ENCODE measurements at regions not wholly inside any gene's neighbourhood (a gene's known extent, or its start where the extent isn't known, plus 50 kb on each side); places are given as distances from the start of the nearest gene placed in this dataset.

DNA sequence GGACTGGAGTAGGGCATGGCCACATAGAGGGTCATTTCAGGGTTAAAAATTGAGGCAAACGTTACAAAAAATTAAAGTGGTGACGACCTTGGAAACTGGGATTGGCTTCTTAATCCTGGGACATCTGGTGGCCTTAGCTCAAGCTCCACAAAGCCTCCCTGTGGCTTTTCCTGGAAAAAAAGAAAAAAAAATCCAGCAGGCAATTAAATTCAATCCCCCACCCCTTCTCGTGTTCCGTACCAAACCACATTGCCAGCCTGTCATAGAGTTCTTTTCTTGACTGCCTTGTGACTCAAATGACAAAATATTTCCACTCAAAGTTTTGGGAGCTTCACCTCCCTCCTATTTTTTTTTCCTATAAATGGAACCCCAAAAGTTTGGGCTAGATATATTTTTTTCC is 195.6 kb downstream of the HRH4 start:
- Histone ChIP-seq H3K9ac (ENCODE audit: low read length) (no peak overlapping the region), H4K8ac (ENCODE audit: low read depth, low read length) (no peak overlapping the region), H3K4me2 (ENCODE audit: low read length) (no peak overlapping the region), H2BK5ac (ENCODE audit: low read depth, low read length, poor library complexity) (no peak overlapping the region), H3K36me3 (ENCODE audit: control insufficient read depth in 1 of 2, insufficient read depth in 2 of 2, low read length in 2 of 2) (no peaks in the 10 kb centered on the region), H3K4me1 (ENCODE audit: control insufficient read depth in 1 of 2, insufficient read depth in 2 of 2, low read length in 2 of 2) (no peaks in the 10 kb centered on the region), H4K12ac (ENCODE audit: low read depth, low read length) (no peak overlapping the region), H4K91ac (ENCODE audit: low read depth, low read length) (no peak overlapping the region), H3K14ac (ENCODE audit: low read length) (no peak overlapping the region), H2AFZ (ENCODE audit: insufficient read depth, low read length, poor library complexity) (no peak overlapping the region), H3K4ac (ENCODE audit: low read depth, low read length) (no peak overlapping the region), H2BK12ac (ENCODE audit: low read length) (no peak overlapping the region), H3K27me3 (ENCODE audit: insufficient read depth, low read length) (no peaks in the 10 kb centered on the region), H3K18ac (ENCODE audit: low read length) (no peak overlapping the region), H3K27ac (ENCODE audit: low read depth, low read length) (no peak overlapping the region), H2BK120ac (ENCODE audit: insufficient read depth, low read length, poor library complexity) (no peak overlapping the region), H2AK5ac (ENCODE audit: low read length) (no peak overlapping the region), H3K4me3 (ENCODE audit: low read depth, low read length) (no peak overlapping the region), H3K23ac (ENCODE audit: low read length) (no peak overlapping the region), H3K9me3 (ENCODE audit: insufficient read depth, low read depth, low read length) (peaks cover 3% of the 10 kb centered on the region), H3K79me1 (ENCODE audit: low read length) (no peaks in the 10 kb centered on the region), H3K79me2 (ENCODE audit: control insufficient read depth, insufficient read depth, low read length, poor library complexity) (no peaks in the 10 kb centered on the region)
- no peak for DNase-seq
- WGBS (ENCODE audit: extremely low coverage, insufficient coverage, insufficient read length): no CpG with 5 or more reads among the region's 4 CpGs

DNA sequence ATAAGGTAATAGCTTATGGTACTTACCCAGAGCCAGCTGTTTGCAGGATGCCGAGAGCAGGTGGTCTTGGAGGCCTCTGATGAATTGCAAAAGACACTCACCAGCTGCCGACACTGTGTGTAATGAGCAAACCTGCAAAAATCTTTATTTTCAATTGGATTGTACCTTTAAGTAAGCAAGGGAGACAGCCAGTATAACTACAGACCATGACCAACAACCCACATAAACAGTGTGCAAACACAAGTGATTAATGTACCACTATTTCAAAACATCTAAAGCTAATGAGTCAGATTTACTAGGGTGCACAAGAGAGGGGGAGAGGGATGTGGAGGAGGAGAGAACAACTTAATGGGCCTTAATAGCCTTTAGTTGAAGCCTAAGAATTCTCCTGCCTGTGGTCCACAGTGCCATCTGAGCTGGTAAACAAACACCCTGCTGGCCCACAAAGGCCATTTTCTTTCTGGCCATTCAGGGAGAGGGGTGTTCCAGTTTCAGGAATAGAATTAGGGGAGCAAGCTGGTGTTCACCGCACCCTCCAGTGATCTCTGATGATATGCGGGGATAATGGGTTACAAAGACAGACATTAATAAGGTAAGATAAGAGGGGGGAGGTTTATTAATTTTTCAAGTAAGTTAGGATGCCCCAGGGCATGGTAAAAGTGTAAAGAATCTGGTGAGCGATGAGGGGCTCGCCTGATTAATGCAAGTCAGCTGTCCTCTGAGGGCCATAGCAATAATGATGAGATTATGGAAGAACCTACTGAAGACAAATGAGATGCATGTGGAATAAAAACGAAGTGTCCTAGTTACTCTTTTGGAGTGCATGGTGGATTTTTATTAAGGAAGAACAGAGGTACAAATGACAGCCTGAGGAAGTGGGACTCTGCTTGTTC is 196.4 kb downstream of the HRH4 start:
- Histone ChIP-seq H4K91ac (ENCODE audit: low read depth, low read length) (no peak overlapping the region), H3K36me3 (ENCODE audit: control insufficient read depth in 1 of 2, insufficient read depth in 2 of 2, low read length in 2 of 2) (no peaks in the 10 kb centered on the region), H3K4me1 (ENCODE audit: control insufficient read depth in 1 of 2, insufficient read depth in 2 of 2, low read length in 2 of 2) (no peaks in the 10 kb centered on the region), H3K4ac (ENCODE audit: low read depth, low read length) (no peak overlapping the region), H2BK12ac (ENCODE audit: low read length) (no peak overlapping the region), H2AFZ (ENCODE audit: insufficient read depth, low read length, poor library complexity) (no peak overlapping the region), H3K27ac (ENCODE audit: low read depth, low read length) (no peak overlapping the region), H3K18ac (ENCODE audit: low read length) (no peak overlapping the region), H2BK5ac (ENCODE audit: low read depth, low read length, poor library complexity) (no peak overlapping the region), H2AK5ac (ENCODE audit: low read length) (no peak overlapping the region), H3K23ac (ENCODE audit: low read length) (no peak overlapping the region), H3K4me2 (ENCODE audit: low read length) (no peak overlapping the region), H3K79me2 (ENCODE audit: control insufficient read depth, insufficient read depth, low read length, poor library complexity) (no peaks in the 10 kb centered on the region), H4K8ac (ENCODE audit: low read depth, low read length) (no peak overlapping the region), H3K4me3 (ENCODE audit: low read depth, low read length) (no peak overlapping the region), H4K12ac (ENCODE audit: low read depth, low read length) (no peak overlapping the region), H3K9me3 (ENCODE audit: insufficient read depth, low read depth, low read length) (no peaks in the 10 kb centered on the region), H3K14ac (ENCODE audit: low read length) (no peak overlapping the region), H3K9ac (ENCODE audit: low read length) (no peak overlapping the region), H3K79me1 (ENCODE audit: low read length) (no peaks in the 10 kb centered on the region), H2BK120ac (ENCODE audit: insufficient read depth, low read length, poor library complexity) (no peak overlapping the region), H3K27me3 (ENCODE audit: insufficient read depth, low read length) (no peaks in the 10 kb centered on the region)
- no peak for DNase-seq
- no CpG with 5 or more reads among the region's 7 CpGs for WGBS (ENCODE audit: extremely low coverage, insufficient coverage, insufficient read length)

DNA sequence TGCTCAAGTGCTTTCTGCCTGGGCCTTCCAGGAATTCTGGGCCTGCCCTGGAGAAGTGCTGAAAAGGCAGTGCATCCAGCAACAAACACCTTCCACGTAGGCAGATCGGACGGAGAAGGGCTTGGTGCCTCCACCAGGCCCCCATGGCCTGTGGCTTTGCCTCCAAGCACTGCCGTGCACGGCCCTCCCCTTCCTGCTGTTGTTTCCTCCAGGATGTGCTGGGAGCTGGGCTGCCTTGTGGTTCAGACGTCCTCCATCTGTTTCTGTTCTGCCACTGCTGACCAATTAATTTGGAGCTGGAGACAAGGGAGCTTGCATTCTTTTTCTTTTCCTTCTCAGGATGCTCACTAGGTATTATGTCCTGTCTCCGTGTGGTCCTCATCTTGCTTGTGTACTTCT is 197.0 kb downstream of the HRH4 start:
- H3K27me3 ChIP-seq (ENCODE audit: insufficient read depth, low read length): no peaks in the 10 kb centered on the region
- no peak overlapping the region for H2AFZ ChIP-seq (ENCODE audit: insufficient read depth, low read length, poor library complexity)
- no peak overlapping the region for H4K8ac ChIP-seq (ENCODE audit: low read depth, low read length)
- no peak overlapping the region for H3K27ac ChIP-seq (ENCODE audit: low read depth, low read length)
- no peak overlapping the region for H4K12ac ChIP-seq (ENCODE audit: low read depth, low read length)
- H3K79me2 ChIP-seq (ENCODE audit: control insufficient read depth, insufficient read depth, low read length, poor library complexity): no peaks in the 10 kb centered on the region
- H3K4me3 ChIP-seq (ENCODE audit: low read depth, low read length): no peak overlapping the region
- no peaks in the 10 kb centered on the region for H3K4me1 ChIP-seq (ENCODE audit: control insufficient read depth in 1 of 2, insufficient read depth in 2 of 2, low read length in 2 of 2)
- DNase-seq: no peak
- no peak overlapping the region for H3K18ac ChIP-seq (ENCODE audit: low read length)
- no peak overlapping the region for H4K91ac ChIP-seq (ENCODE audit: low read depth, low read length)
- no peak overlapping the region for H2BK120ac ChIP-seq (ENCODE audit: insufficient read depth, low read length, poor library complexity)
- H3K9ac ChIP-seq (ENCODE audit: low read length): no peak overlapping the region
- H3K4ac ChIP-seq (ENCODE audit: low read depth, low read length): no peak overlapping the region
- H2AK5ac ChIP-seq (ENCODE audit: low read length): no peak overlapping the region
- H3K79me1 ChIP-seq (ENCODE audit: low read length): no peaks in the 10 kb centered on the region
- no peak overlapping the region for H2BK5ac ChIP-seq (ENCODE audit: low read depth, low read length, poor library complexity)
- H3K36me3 ChIP-seq (ENCODE audit: control insufficient read depth in 1 of 2, insufficient read depth in 2 of 2, low read length in 2 of 2): no peaks in the 10 kb centered on the region
- H3K14ac ChIP-seq (ENCODE audit: low read length): no peak overlapping the region
- no peak overlapping the region for H2BK12ac ChIP-seq (ENCODE audit: low read length)
- no peak overlapping the region for H3K23ac ChIP-seq (ENCODE audit: low read length)
- H3K4me2 ChIP-seq (ENCODE audit: low read length): no peak overlapping the region
- no peaks in the 10 kb centered on the region for H3K9me3 ChIP-seq (ENCODE audit: insufficient read depth, low read depth, low read length)
- no CpG with 5 or more reads among the region's 7 CpGs for WGBS (ENCODE audit: extremely low coverage, insufficient coverage, insufficient read length)

GRCh38 chr18:24658302-24658701 is 197.9 kb downstream of the HRH4 start:
- Histone ChIP-seq H3K4me3 (ENCODE audit: low read depth, low read length) (no peak overlapping the region), H2BK5ac (ENCODE audit: low read depth, low read length, poor library complexity) (no peak overlapping the region), H4K91ac (ENCODE audit: low read depth, low read length) (no peak overlapping the region), H3K4me1 (ENCODE audit: control insufficient read depth in 1 of 2, insufficient read depth in 2 of 2, low read length in 2 of 2) (no peaks in the 10 kb centered on the region), H2AFZ (ENCODE audit: insufficient read depth, low read length, poor library complexity) (no peak overlapping the region), H4K12ac (ENCODE audit: low read depth, low read length) (no peak overlapping the region), H3K9ac (ENCODE audit: low read length) (no peak overlapping the region), H2BK12ac (ENCODE audit: low read length) (no peak overlapping the region), H3K4me2 (ENCODE audit: low read length) (no peak overlapping the region), H2AK5ac (ENCODE audit: low read length) (no peak overlapping the region), H2BK120ac (ENCODE audit: insufficient read depth, low read length, poor library complexity) (no peak overlapping the region), H3K79me2 (ENCODE audit: control insufficient read depth, insufficient read depth, low read length, poor library complexity) (no peaks in the 10 kb centered on the region), H3K79me1 (ENCODE audit: low read length) (no peaks in the 10 kb centered on the region), H3K36me3 (ENCODE audit: control insufficient read depth in 1 of 2, insufficient read depth in 2 of 2, low read length in 2 of 2) (no peaks in the 10 kb centered on the region), H3K27ac (ENCODE audit: low read depth, low read length) (no peak overlapping the region), H3K9me3 (ENCODE audit: insufficient read depth, low read depth, low read length) (no peaks in the 10 kb centered on the region), H3K27me3 (ENCODE audit: insufficient read depth, low read length) (no peaks in the 10 kb centered on the region), H3K18ac (ENCODE audit: low read length) (no peak overlapping the region), H3K4ac (ENCODE audit: low read depth, low read length) (no peak overlapping the region), H3K23ac (ENCODE audit: low read length) (no peak overlapping the region), H4K8ac (ENCODE audit: low read depth, low read length) (no peak overlapping the region), H3K14ac (ENCODE audit: low read length) (no peak overlapping the region)
- no peak for DNase-seq
- WGBS (ENCODE audit: extremely low coverage, insufficient coverage, insufficient read length): no CpG with 5 or more reads among the region's 1 CpG
